Lower leg skin (tissue), 3 donors: ENCODE measurements at regions not wholly inside any gene's neighbourhood (a gene's known extent, or its start where the extent isn't known, plus 50 kb on each side); places are given as distances from the start of the nearest gene placed in this dataset.

Experiments used
- POLR2A ChIP-seq, 2 donors: fragments of 450-650 bp; IDR thresholded peaks; one replicate each; pipeline ENCODE4 v1.6.1; 2016 to 2017; ENCODE audit warnings: antibody characterized with exemption in 2 of 2, mild to moderate bottlenecking in 1 of 2, moderate library complexity in 1 of 2
- TF ChIP-seq, protein P1 (sequence below), 3 donors: fragments of 450-650 bp; IDR thresholded peaks; one replicate each; pipeline ENCODE4 v1.5.1; 2016; ENCODE audit warnings: antibody characterized with exemption in 3 of 3, mild to moderate bottlenecking in 3 of 3, moderate library complexity in 2 of 3

GRCh38 chr13:44870456-44870929 is 118.8 kb downstream of the NUFIP1 start:
- TF ChIP-seq, protein P1, sequence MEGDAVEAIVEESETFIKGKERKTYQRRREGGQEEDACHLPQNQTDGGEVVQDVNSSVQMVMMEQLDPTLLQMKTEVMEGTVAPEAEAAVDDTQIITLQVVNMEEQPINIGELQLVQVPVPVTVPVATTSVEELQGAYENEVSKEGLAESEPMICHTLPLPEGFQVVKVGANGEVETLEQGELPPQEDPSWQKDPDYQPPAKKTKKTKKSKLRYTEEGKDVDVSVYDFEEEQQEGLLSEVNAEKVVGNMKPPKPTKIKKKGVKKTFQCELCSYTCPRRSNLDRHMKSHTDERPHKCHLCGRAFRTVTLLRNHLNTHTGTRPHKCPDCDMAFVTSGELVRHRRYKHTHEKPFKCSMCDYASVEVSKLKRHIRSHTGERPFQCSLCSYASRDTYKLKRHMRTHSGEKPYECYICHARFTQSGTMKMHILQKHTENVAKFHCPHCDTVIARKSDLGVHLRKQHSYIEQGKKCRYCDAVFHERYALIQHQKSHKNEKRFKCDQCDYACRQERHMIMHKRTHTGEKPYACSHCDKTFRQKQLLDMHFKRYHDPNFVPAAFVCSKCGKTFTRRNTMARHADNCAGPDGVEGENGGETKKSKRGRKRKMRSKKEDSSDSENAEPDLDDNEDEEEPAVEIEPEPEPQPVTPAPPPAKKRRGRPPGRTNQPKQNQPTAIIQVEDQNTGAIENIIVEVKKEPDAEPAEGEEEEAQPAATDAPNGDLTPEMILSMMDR (IDR thresholded peaks at IDR 0.05) = no peak
- no peak for TF ChIP-seq POLR2A (IDR thresholded peaks at IDR 0.05)
